ENCODE measurements at regions not wholly inside any gene's neighbourhood (a gene's known extent, or its start where the extent isn't known, plus 50 kb on each side); places are given as distances from the start of the nearest gene placed in this dataset.
A peak's percentile ranks its signal among the peaks of the same experiment; 100 is the strongest.

DNA sequence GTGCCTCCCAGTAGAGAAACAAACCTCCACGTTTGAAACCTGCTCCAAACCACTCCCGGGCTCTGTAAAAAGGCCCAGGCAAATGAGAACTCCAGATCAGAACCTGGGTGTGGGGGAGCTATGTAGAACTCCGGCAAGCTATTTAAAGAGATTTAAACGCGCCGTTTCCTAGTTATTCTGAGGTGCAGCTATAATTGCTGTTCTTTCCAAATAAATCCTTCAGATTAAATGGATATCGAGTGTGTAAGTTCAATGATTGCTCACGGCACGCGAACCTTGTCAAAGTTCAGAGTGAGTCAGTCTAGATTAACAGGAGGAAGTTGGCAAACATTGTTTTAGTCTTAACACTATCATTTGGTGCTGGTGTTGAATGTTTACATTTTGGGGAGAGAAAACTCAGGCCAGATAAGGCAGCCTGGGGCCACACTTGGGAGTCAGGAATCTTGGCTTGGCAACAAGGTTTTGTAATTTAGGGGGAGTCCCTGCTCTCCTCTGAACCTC, 92.9 kb upstream of the SALL1 start (continued):
- TF ChIP-seq, protein P1, sequence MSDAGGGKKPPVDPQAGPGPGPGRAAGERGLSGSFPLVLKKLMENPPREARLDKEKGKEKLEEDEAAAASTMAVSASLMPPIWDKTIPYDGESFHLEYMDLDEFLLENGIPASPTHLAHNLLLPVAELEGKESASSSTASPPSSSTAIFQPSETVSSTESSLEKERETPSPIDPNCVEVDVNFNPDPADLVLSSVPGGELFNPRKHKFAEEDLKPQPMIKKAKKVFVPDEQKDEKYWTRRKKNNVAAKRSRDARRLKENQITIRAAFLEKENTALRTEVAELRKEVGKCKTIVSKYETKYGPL (CRISPR knock-in tag; IDR thresholded peaks at IDR 0.05): no peak
- no peak for TF ChIP-seq RARG (CRISPR knock-in tag; IDR thresholded peaks at IDR 0.05; ENCODE audit: low read depth)
- peak; percentile 44; the same call in 1 of the 2 replicates for TF ChIP-seq ETV5 (CRISPR knock-in tag; IDR thresholded peaks at IDR 0.05; ENCODE audit: borderline replicate concordance)
- TF ChIP-seq ZNF747 (CRISPR knock-in tag; IDR thresholded peaks at IDR 0.05; ENCODE audit: borderline replicate concordance): no peak
- no peak for TF ChIP-seq RBM22 (optimal IDR thresholded peaks at IDR 0.05; ENCODE audit: low read length)
- TF ChIP-seq, protein P2, sequence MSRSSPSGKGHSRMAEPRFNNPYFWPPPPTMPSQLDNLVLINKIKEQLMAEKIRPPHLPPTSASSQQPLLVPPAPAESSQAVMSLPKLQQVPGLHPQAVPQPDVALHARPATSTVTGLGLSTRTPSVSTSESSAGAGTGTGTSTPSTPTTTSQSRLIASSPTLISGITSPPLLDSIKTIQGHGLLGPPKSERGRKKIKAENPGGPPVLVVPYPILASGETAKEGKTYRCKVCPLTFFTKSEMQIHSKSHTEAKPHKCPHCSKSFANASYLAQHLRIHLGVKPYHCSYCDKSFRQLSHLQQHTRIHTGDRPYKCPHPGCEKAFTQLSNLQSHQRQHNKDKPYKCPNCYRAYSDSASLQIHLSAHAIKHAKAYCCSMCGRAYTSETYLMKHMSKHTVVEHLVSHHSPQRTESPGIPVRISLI (CRISPR knock-in tag; IDR thresholded peaks at IDR 0.05; ENCODE audit: borderline replicate concordance): peak; percentile 47; the same call in 1 of the 2 replicates
- no peak for TF ChIP-seq RFX5 (IDR thresholded peaks at IDR 0.05; ENCODE audit: low read depth, low read length)
- no peak for TF ChIP-seq ZNF557 (CRISPR knock-in tag; IDR thresholded peaks at IDR 0.05)
- peak; percentile 82 for TF ChIP-seq HMG20B (CRISPR knock-in tag; conservative IDR thresholded peaks at IDR 0.05)
- TF ChIP-seq, protein P3, sequence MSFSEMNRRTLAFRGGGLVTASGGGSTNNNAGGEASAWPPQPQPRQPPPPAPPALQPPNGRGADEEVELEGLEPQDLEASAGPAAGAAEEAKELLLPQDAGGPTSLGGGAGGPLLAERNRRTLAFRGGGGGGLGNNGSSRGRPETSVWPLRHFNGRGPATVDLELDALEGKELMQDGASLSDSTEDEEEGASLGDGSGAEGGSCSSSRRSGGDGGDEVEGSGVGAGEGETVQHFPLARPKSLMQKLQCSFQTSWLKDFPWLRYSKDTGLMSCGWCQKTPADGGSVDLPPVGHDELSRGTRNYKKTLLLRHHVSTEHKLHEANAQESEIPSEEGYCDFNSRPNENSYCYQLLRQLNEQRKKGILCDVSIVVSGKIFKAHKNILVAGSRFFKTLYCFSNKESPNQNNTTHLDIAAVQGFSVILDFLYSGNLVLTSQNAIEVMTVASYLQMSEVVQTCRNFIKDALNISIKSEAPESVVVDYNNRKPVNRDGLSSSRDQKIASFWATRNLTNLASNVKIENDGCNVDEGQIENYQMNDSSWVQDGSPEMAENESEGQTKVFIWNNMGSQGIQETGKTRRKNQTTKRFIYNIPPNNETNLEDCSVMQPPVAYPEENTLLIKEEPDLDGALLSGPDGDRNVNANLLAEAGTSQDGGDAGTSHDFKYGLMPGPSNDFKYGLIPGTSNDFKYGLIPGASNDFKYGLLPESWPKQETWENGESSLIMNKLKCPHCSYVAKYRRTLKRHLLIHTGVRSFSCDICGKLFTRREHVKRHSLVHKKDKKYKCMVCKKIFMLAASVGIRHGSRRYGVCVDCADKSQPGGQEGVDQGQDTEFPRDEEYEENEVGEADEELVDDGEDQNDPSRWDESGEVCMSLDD (CRISPR knock-in tag; IDR thresholded peaks at IDR 0.05; ENCODE audit: borderline replicate concordance): peak; percentile 91
- TF ChIP-seq GATAD2A (CRISPR knock-in tag; IDR thresholded peaks at IDR 0.05): peak; percentile 87
- TF ChIP-seq, protein P4, sequence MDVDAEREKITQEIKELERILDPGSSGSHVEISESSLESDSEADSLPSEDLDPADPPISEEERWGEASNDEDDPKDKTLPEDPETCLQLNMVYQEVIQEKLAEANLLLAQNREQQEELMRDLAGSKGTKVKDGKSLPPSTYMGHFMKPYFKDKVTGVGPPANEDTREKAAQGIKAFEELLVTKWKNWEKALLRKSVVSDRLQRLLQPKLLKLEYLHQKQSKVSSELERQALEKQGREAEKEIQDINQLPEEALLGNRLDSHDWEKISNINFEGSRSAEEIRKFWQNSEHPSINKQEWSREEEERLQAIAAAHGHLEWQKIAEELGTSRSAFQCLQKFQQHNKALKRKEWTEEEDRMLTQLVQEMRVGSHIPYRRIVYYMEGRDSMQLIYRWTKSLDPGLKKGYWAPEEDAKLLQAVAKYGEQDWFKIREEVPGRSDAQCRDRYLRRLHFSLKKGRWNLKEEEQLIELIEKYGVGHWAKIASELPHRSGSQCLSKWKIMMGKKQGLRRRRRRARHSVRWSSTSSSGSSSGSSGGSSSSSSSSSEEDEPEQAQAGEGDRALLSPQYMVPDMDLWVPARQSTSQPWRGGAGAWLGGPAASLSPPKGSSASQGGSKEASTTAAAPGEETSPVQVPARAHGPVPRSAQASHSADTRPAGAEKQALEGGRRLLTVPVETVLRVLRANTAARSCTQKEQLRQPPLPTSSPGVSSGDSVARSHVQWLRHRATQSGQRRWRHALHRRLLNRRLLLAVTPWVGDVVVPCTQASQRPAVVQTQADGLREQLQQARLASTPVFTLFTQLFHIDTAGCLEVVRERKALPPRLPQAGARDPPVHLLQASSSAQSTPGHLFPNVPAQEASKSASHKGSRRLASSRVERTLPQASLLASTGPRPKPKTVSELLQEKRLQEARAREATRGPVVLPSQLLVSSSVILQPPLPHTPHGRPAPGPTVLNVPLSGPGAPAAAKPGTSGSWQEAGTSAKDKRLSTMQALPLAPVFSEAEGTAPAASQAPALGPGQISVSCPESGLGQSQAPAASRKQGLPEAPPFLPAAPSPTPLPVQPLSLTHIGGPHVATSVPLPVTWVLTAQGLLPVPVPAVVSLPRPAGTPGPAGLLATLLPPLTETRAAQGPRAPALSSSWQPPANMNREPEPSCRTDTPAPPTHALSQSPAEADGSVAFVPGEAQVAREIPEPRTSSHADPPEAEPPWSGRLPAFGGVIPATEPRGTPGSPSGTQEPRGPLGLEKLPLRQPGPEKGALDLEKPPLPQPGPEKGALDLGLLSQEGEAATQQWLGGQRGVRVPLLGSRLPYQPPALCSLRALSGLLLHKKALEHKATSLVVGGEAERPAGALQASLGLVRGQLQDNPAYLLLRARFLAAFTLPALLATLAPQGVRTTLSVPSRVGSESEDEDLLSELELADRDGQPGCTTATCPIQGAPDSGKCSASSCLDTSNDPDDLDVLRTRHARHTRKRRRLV (CRISPR knock-in tag; IDR thresholded peaks at IDR 0.05): no peak
- peak; percentile 74; the same call in 1 of the 2 replicates for TF ChIP-seq GFI1 (CRISPR knock-in tag; IDR thresholded peaks at IDR 0.05; ENCODE audit: borderline replicate concordance)
- TF ChIP-seq MATR3 (CRISPR knock-in tag; IDR thresholded peaks at IDR 0.05): no peak
- no peak for TF ChIP-seq RORA (CRISPR knock-in tag; IDR thresholded peaks at IDR 0.05)
- no peak for TF ChIP-seq ZNF33A (CRISPR knock-in tag; IDR thresholded peaks at IDR 0.05; ENCODE audit: borderline replicate concordance)
- TF ChIP-seq ASH2L (IDR thresholded peaks at IDR 0.05; ENCODE audit: insufficient read length, low read depth, low read length): no peak
- TF ChIP-seq, protein P5, sequence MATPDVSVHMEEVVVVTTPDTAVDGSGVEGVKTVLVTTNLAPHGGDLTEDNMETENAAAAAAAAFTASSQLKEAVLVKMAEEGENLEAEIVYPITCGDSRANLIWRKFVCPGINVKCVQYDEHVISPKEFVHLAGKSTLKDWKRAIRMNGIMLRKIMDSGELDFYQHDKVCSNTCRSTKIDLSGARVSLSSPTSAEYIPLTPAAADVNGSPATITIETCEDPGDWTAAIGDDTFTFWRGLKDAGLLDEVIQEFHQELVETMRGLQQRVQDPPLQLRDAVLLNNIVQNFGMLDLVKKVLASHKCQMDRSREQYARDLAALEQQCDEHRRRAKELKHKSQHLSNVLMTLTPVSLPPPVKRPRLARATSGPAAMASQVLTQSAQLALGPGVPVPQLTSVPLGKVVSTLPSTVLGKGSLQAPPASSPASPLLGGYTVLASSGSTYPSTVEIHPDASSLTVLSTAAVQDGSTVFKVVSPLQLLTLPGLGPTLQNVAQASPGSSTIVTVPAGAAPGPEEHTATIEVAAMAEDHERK (CRISPR knock-in tag; IDR thresholded peaks at IDR 0.05; ENCODE audit: low read depth): no peak
- no peak for TF ChIP-seq EED (CRISPR knock-in tag; IDR thresholded peaks at IDR 0.05)
- no peak for TF ChIP-seq TMF1 (CRISPR knock-in tag; IDR thresholded peaks at IDR 0.05; ENCODE audit: low read depth)
